ENCODE measurements at regions not wholly inside any gene's neighbourhood (a gene's known extent, or its start where the extent isn't known, plus 50 kb on each side); places are given as distances from the start of the nearest gene placed in this dataset.

DNA sequence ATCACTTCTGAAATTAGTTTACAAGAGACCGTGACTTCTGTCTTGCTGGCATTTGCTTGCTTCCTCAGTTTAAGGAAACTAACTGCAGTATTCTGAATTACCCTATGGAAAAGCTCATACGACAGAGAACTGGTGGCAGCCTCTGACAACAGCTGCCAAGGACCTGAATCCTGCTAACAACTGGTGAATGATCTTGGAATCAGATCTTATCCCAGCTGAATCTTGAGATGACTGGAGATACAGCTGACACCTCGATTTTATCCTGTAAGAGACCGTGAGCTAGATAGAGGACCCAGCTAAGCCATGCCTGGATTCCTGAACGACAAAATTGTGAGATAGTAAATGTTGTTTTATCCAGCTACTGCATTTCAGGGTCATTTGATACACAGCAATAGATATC is 202.3 kb downstream of the OGFRL1 start:
- DNase-seq (ENCODE audit: low read depth), result no peak
- Histone ChIP-seq H3K36me3 (ENCODE audit: control insufficient read depth, insufficient read depth, low read length) (no peaks in the 10 kb centered on the region), H3K4me3 (ENCODE audit: low read depth, low read length) (no peak overlapping the region), H3K27me3 (ENCODE audit: control insufficient read depth, insufficient read depth, low read length) (no peaks in the 10 kb centered on the region)
- TF ChIP-seq, protein P1, sequence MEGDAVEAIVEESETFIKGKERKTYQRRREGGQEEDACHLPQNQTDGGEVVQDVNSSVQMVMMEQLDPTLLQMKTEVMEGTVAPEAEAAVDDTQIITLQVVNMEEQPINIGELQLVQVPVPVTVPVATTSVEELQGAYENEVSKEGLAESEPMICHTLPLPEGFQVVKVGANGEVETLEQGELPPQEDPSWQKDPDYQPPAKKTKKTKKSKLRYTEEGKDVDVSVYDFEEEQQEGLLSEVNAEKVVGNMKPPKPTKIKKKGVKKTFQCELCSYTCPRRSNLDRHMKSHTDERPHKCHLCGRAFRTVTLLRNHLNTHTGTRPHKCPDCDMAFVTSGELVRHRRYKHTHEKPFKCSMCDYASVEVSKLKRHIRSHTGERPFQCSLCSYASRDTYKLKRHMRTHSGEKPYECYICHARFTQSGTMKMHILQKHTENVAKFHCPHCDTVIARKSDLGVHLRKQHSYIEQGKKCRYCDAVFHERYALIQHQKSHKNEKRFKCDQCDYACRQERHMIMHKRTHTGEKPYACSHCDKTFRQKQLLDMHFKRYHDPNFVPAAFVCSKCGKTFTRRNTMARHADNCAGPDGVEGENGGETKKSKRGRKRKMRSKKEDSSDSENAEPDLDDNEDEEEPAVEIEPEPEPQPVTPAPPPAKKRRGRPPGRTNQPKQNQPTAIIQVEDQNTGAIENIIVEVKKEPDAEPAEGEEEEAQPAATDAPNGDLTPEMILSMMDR (IDR thresholded peaks at IDR 0.05; ENCODE audit: insufficient read depth, low read length, poor library complexity, severe bottlenecking), result no peak

DNA sequence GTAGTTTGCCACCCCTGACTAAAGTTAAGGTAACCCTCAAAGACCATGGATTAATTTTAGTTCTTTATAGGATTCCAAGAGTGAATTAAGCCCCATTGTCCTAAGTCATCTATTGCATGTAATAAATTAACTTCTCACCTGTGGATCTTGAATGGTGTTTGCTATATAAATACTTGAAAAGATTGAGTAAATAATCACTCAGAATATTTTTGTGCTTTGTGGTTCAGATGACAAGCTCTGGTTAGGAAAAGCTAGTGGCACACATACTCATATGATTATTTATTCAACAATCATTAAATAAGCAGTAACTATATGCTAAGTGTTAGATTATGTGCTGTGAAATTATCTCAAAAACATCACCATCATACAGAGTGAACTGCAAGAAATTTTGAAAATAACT is 203.2 kb downstream of the OGFRL1 start:
- no peak for DNase-seq (ENCODE audit: low read depth)
- TF ChIP-seq, protein P1 (IDR thresholded peaks at IDR 0.05; ENCODE audit: insufficient read depth, low read length, poor library complexity, severe bottlenecking), result no peak
- H3K27me3 ChIP-seq (ENCODE audit: control insufficient read depth, insufficient read depth, low read length), result no peaks in the 10 kb centered on the region
- H3K4me3 ChIP-seq (ENCODE audit: low read depth, low read length), result no peak overlapping the region
- no peaks in the 10 kb centered on the region for H3K36me3 ChIP-seq (ENCODE audit: control insufficient read depth, insufficient read depth, low read length)

DNA sequence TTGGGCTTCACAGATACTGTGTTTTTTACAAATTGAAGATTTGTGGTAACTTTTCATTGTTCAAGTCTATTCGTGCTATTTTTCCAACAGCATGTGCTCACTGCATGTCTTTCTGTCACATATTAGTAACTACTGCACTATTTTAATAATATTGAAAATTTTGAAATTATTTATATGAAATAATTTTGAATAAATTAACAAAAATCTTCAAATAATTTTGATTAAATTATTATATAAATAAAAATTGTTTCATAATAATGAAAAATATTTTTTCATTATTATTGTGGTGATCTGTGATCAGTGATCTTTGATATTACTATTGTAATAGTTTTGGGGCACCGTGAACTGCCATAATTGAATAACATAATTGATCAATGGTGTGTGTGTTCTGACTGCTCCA is 204.1 kb downstream of the OGFRL1 start:
- no peak for DNase-seq (ENCODE audit: low read depth)
- Histone ChIP-seq H3K4me3 (ENCODE audit: low read depth, low read length) (no peak overlapping the region), H3K27me3 (ENCODE audit: control insufficient read depth, insufficient read depth, low read length) (no peaks in the 10 kb centered on the region), H3K36me3 (ENCODE audit: control insufficient read depth, insufficient read depth, low read length) (no peaks in the 10 kb centered on the region)
- TF ChIP-seq, protein P1 (IDR thresholded peaks at IDR 0.05; ENCODE audit: insufficient read depth, low read length, poor library complexity, severe bottlenecking), result no peak

- TF ChIP-seq, protein P1 (IDR thresholded peaks at IDR 0.05; ENCODE audit: insufficient read depth, low read length, poor library complexity, severe bottlenecking), result no peak
- H3K27me3 ChIP-seq (ENCODE audit: control insufficient read depth, insufficient read depth, low read length), result no peaks in the 10 kb centered on the region
- no peak overlapping the region for H3K4me3 ChIP-seq (ENCODE audit: low read depth, low read length)
- no peaks in the 10 kb centered on the region for H3K36me3 ChIP-seq (ENCODE audit: control insufficient read depth, insufficient read depth, low read length)
- DNase-seq (ENCODE audit: low read depth), result no peak
Measured at GRCh38 chr6:71496018-71496721, 207.6 kb downstream of the OGFRL1 start.

DNA sequence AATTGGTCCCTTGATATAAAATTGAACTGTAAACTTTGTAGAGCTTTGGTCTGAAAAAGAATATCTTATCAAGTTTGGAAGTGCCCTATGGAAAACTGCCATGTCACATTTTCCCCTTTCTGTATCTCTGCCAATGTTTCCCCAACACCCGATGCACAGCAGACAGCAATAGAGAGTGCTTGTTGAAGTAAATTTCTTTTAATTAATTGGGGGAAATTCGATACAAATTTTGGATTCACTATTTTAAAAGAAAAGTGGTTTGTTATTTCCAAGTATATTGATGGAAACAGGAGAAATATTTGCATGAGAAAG is 208.1 kb downstream of the OGFRL1 start:
- TF ChIP-seq, protein P1 (IDR thresholded peaks at IDR 0.05; ENCODE audit: insufficient read depth, low read length, poor library complexity, severe bottlenecking), result no peak
- no peak for DNase-seq (ENCODE audit: low read depth)
- Histone ChIP-seq H3K27me3 (ENCODE audit: control insufficient read depth, insufficient read depth, low read length) (no peaks in the 10 kb centered on the region), H3K36me3 (ENCODE audit: control insufficient read depth, insufficient read depth, low read length) (no peaks in the 10 kb centered on the region), H3K4me3 (ENCODE audit: low read depth, low read length) (no peak overlapping the region)

DNA sequence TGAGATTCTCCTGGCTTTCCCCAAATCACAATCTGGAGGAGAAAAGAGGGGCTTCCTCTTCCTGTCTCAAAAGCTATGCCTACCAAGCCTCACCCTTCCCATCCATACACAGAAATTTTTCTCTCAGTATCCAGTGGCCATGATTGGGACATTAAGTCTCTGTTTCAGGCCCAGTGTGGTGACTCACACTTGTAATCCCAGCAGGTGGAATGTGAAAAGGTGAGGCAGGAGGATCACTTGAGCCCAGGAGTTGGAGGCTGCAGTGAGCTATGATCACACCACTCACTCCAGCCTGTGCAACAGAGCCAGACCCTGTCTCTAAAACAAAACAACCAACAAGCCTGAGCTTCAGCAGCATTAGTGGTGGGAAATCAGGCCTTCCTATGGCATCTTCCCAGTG is 210.0 kb downstream of the OGFRL1 start:
- no peak for DNase-seq (ENCODE audit: low read depth)

More for the DNA sequence above, 210.0 kb downstream of the OGFRL1 start:
- Histone ChIP-seq H3K27me3 (ENCODE audit: control insufficient read depth, insufficient read depth, low read length) (no peaks in the 10 kb centered on the region), H3K4me3 (ENCODE audit: low read depth, low read length) (no peak overlapping the region), H3K36me3 (ENCODE audit: control insufficient read depth, insufficient read depth, low read length) (no peaks in the 10 kb centered on the region)
- TF ChIP-seq, protein P1 (IDR thresholded peaks at IDR 0.05; ENCODE audit: insufficient read depth, low read length, poor library complexity, severe bottlenecking), result no peak
